Endodermal cell (in vitro differentiated cells): ENCODE measurements at regions not wholly inside any gene's neighbourhood (a gene's known extent, or its start where the extent isn't known, plus 50 kb on each side); places are given as distances from the start of the nearest gene placed in this dataset.
A peak's percentile ranks its signal among the peaks of the same experiment; 100 is the strongest.
"Not testable (repeated sequence)": the region's sequence is repeated elsewhere in the genome, so short reads cannot be mapped to it uniquely, and the experiment has no call there.

ENCODE experiments used
- DNase-seq: peaks from one replicate; pipeline ENCODE4 v3.0.0-alpha.2; 2017
- H3K27ac ChIP-seq: 2 replicates; pipeline ENCODE4 v1.5.1; 2013; ENCODE audit warnings: mild to moderate bottlenecking, low read depth, low read length, moderate library complexity
- H3K27me3 ChIP-seq: 2 replicates; pipeline ENCODE4 v1.6.1; 2013; ENCODE audit warnings: mild to moderate bottlenecking, low read length, moderate library complexity; ENCODE audit not compliant: insufficient read depth, control insufficient read depth, poor library complexity, severe bottlenecking
- H3K36me3 ChIP-seq: 2 replicates; pipeline ENCODE4 v1.7.0; 2013; ENCODE audit warnings: mild to moderate bottlenecking, low read length, moderate library complexity; ENCODE audit not compliant: control insufficient read depth, insufficient read depth
- H3K4me1 ChIP-seq: one replicate; pipeline ENCODE4 v1.7.0; 2013; ENCODE audit warnings: low read length; ENCODE audit not compliant: control insufficient read depth, insufficient read depth
- H3K4me3 ChIP-seq: 2 replicates; pipeline ENCODE4 v1.5.1; 2013; ENCODE audit warnings: mild to moderate bottlenecking, low read length, moderate library complexity
- H3K9ac ChIP-seq: 2 replicates; pipeline ENCODE4 v1.6.1; 2013; ENCODE audit warnings: mild to moderate bottlenecking, low read length, moderate library complexity; ENCODE audit not compliant: poor library complexity, severe bottlenecking; ENCODE audit errors: extremely low read depth
- H3K9me3 ChIP-seq: 2 replicates; pipeline ENCODE4 v1.6.1; 2013; ENCODE audit warnings: mild to moderate bottlenecking, low read length, moderate library complexity; ENCODE audit not compliant: control insufficient read depth
- H3K27ac Mint-ChIP-seq: 2 replicates; pipeline ENCODE4 v1.8.0; 2020; ENCODE audit warnings: mixed read lengths
- H3K27me3 Mint-ChIP-seq: 2 replicates; pipeline ENCODE4 v1.8.0; 2021; ENCODE audit warnings: mild to moderate bottlenecking, mixed read lengths; ENCODE audit not compliant: insufficient read depth
- H3K36me3 Mint-ChIP-seq: 2 replicates; pipeline ENCODE4 v1.8.0; 2020; ENCODE audit warnings: low read depth, mixed read lengths
- H3K4me1 Mint-ChIP-seq: 2 replicates; pipeline ENCODE4 v1.8.0; 2020; ENCODE audit warnings: mixed read lengths
- H3K4me3 Mint-ChIP-seq: 2 replicates; pipeline ENCODE4 v1.8.0; 2020; ENCODE audit warnings: mild to moderate bottlenecking, moderate library complexity, mixed read lengths
- H3K9me3 Mint-ChIP-seq: 2 replicates; pipeline ENCODE4 v1.8.0; 2020; ENCODE audit warnings: mild to moderate bottlenecking, mixed read lengths
- WGBS, 2 experiments: methylation state at CpG; one replicate each; pipeline versions ENCODE4 v1.1.5 to v1.1.7; 2013; ENCODE audit warnings: missing lambda C conversion rate in 2 of 2, mixed read lengths in 1 of 2; ENCODE audit not compliant: insufficient coverage in 1 of 2, insufficient read length in 1 of 2; 5-methylcytosine and 5-hydroxymethylcytosine counted together
- TF ChIP-seq, protein P1 (sequence below): fragments of 200-600 bp; sonication (generic); conservative IDR thresholded peaks from 2 replicates; pipeline ENCODE4 v1.5.0; 2021; ENCODE audit warnings: antibody characterized with exemption, mild to moderate bottlenecking

DNA sequence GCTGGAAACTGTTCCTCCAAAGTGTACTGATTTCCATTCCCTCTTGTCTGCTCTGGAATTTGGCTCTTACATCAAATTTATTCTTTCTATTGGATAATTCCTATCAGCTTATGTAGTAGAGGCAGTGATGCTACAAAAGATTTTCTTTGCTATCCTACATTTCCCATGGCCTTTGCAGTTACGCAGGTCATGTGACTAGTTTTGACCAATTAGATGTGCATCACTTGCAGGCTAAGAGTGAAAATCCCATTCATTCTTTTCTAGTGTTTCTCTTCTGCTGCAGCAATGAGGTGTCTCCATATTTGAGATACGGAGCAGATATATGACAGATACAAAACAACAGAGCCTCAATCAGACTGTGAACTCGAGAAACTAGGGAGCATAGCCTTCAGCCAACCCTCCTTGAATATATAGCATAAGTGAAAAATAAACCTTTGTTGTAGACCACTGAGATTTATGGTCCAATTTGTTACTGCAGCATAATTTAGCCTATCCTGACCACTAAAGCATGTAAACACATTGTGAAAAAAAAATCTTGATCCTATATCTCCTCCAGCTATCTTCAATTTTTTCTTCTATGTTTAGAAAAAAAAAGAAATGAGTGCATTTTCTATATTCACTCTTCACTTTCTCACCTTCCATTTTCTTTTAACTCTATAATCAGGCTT is 102.0 kb downstream of the HNMT start:
- TF ChIP-seq, protein P1, sequence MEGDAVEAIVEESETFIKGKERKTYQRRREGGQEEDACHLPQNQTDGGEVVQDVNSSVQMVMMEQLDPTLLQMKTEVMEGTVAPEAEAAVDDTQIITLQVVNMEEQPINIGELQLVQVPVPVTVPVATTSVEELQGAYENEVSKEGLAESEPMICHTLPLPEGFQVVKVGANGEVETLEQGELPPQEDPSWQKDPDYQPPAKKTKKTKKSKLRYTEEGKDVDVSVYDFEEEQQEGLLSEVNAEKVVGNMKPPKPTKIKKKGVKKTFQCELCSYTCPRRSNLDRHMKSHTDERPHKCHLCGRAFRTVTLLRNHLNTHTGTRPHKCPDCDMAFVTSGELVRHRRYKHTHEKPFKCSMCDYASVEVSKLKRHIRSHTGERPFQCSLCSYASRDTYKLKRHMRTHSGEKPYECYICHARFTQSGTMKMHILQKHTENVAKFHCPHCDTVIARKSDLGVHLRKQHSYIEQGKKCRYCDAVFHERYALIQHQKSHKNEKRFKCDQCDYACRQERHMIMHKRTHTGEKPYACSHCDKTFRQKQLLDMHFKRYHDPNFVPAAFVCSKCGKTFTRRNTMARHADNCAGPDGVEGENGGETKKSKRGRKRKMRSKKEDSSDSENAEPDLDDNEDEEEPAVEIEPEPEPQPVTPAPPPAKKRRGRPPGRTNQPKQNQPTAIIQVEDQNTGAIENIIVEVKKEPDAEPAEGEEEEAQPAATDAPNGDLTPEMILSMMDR: no peak
- 92 to 95% methylated on average over 3 of the region's 3 CpGs for WGBS, 2 experiments
- peaks cover 3% of the 10 kb centered on the region for H3K9me3 Mint-ChIP-seq

DNA sequence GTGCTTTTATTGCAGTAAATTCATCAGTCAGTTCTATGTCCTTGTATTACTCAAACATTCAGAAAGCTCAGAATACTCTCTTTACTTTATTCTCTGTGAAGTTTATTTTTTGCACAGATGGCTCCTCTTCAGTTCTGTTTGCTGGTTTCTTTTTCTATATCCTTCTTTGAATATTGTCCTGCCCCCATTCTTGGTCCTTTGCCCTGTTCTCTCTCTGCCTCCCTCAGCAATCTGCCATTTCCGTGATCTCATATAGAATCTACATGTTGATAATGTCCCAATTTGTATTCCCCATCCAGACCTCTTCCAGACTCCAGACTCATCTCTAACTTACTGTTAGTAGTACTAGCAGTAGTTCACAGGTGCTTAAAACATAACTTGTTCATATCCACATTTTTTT is 102.6 kb downstream of the HNMT start:
- Histone ChIP-seq H3K27ac (no peak overlapping the region), H3K9me3 (peaks cover 6% of the 10 kb centered on the region), H3K27me3 (peaks cover 18% of the 10 kb centered on the region), H3K4me3 (no peak overlapping the region), H3K36me3 (no peaks in the 10 kb centered on the region), H3K4me1 (no peaks in the 10 kb centered on the region), H3K9ac (no peak overlapping the region)
- Mint-ChIP-seq H3K27me3 (peaks cover 25% of the 10 kb centered on the region), H3K9me3 (peaks cover 3% of the 10 kb centered on the region), H3K27ac (no peak overlapping the region), H3K4me3 (no peak overlapping the region), H3K4me1 (peaks cover 7% of the 10 kb centered on the region), H3K36me3 (no peaks in the 10 kb centered on the region)
- DNase-seq: no peak
- WGBS, 2 experiments: 97 to 100% methylated on average over 1 of the region's 1 CpG
- TF ChIP-seq, protein P1: no peak

More for the DNA sequence above, 102.0 kb downstream of the HNMT start:
- H3K27me3 Mint-ChIP-seq: peaks cover 23% of the 10 kb centered on the region
- no peak for DNase-seq
- H3K27ac Mint-ChIP-seq: no peak overlapping the region
- no peak overlapping the region for H3K27ac ChIP-seq
- H3K36me3 Mint-ChIP-seq: no peaks in the 10 kb centered on the region
- no peak overlapping the region for H3K4me3 Mint-ChIP-seq
- H3K4me3 ChIP-seq: no peak overlapping the region
- peaks cover 6% of the 10 kb centered on the region for H3K9me3 ChIP-seq
- no peaks in the 10 kb centered on the region for H3K4me1 ChIP-seq
- H3K4me1 Mint-ChIP-seq: peaks cover 2% of the 10 kb centered on the region
- H3K27me3 ChIP-seq: peaks cover 18% of the 10 kb centered on the region
- no peak overlapping the region for H3K9ac ChIP-seq
- H3K36me3 ChIP-seq: no peaks in the 10 kb centered on the region

GRCh38 chr2:138068669-138069068 is 104.4 kb downstream of the HNMT start:
- H3K9ac ChIP-seq, H3K9me3 Mint-ChIP-seq: not testable (repeated sequence)

GRCh38 chr2:138071042-138071719 is 106.9 kb downstream of the HNMT start:
- 90 to 93% methylated on average over 5 to 7 of the region's 7 CpGs for WGBS, 2 experiments
- H3K36me3 Mint-ChIP-seq, H3K9me3 ChIP-seq: not testable (repeated sequence)

More at GRCh38 chr2:138068669-138069068, 104.4 kb downstream of the HNMT start:
- not testable (repeated sequence) for H3K4me3 ChIP-seq, H3K4me1 ChIP-seq, H3K27ac Mint-ChIP-seq, H3K4me3 Mint-ChIP-seq, H3K36me3 ChIP-seq, H3K36me3 Mint-ChIP-seq, H3K9me3 ChIP-seq, H3K27ac ChIP-seq
- TF ChIP-seq, protein P1: peak; percentile 63
- 77% methylated on average over 2 of the region's 2 CpGs; no CpG with 5 or more reads in 1 of the 2 experiments for WGBS, 2 experiments
- peaks cover 18% of the 10 kb centered on the region for H3K4me1 Mint-ChIP-seq
- peaks cover 34% of the 10 kb centered on the region for H3K27me3 Mint-ChIP-seq
- peaks cover 23% of the 10 kb centered on the region for H3K27me3 ChIP-seq
- peak; percentile 52 for DNase-seq

More at GRCh38 chr2:138071042-138071719, 106.9 kb downstream of the HNMT start:
- peaks cover 47% of the 10 kb centered on the region for H3K27me3 Mint-ChIP-seq
- not testable (repeated sequence) for DNase-seq, H3K9ac ChIP-seq, H3K27ac Mint-ChIP-seq, H3K27ac ChIP-seq, H3K4me3 ChIP-seq, H3K4me1 ChIP-seq, H3K4me3 Mint-ChIP-seq, H3K9me3 Mint-ChIP-seq, H3K36me3 ChIP-seq
- peaks cover 18% of the 10 kb centered on the region for H3K4me1 Mint-ChIP-seq
- peaks cover 42% of the 10 kb centered on the region for H3K27me3 ChIP-seq
